HUES6 (cell line): ENCODE measurements at regions not wholly inside any gene's neighbourhood (a gene's known extent, or its start where the extent isn't known, plus 50 kb on each side); places are given as distances from the start of the nearest gene placed in this dataset.
A peak's percentile ranks its signal among the peaks of the same experiment; 100 is the strongest.
"Not testable (repeated sequence)": the region's sequence is repeated elsewhere in the genome, so short reads cannot be mapped to it uniquely, and the experiment has no call there.

Source experiments
- H3K27ac ChIP-seq: 2 replicates; pipeline ENCODE4 v1.7.0; 2013; ENCODE audit warnings: low read depth, mild to moderate bottlenecking, low read length, inconsistent platforms
- H3K27me3 ChIP-seq: 2 replicates; pipeline ENCODE4 v1.6.1; 2013; ENCODE audit warnings: low read length; ENCODE audit not compliant: control insufficient read depth, insufficient read depth
- H3K36me3 ChIP-seq: 2 replicates; pipeline ENCODE4 v1.6.1; 2013; ENCODE audit warnings: low read length; ENCODE audit not compliant: control insufficient read depth, insufficient read depth
- H3K4me1 ChIP-seq: 2 replicates; pipeline ENCODE4 v1.6.1; 2013; ENCODE audit warnings: low read length; ENCODE audit not compliant: control insufficient read depth, insufficient read depth
- H3K4me3 ChIP-seq: 2 replicates; pipeline ENCODE4 v1.5.1; 2013; ENCODE audit warnings: low read depth, low read length
- H3K9ac ChIP-seq: one replicate; pipeline ENCODE4 v1.6.1; 2013; ENCODE audit warnings: mild to moderate bottlenecking, low read length
- H3K9me3 ChIP-seq: 2 replicates; pipeline ENCODE4 v1.6.1; 2013; ENCODE audit warnings: low read depth, low read length; ENCODE audit not compliant: control insufficient read depth, insufficient read depth

DNA sequence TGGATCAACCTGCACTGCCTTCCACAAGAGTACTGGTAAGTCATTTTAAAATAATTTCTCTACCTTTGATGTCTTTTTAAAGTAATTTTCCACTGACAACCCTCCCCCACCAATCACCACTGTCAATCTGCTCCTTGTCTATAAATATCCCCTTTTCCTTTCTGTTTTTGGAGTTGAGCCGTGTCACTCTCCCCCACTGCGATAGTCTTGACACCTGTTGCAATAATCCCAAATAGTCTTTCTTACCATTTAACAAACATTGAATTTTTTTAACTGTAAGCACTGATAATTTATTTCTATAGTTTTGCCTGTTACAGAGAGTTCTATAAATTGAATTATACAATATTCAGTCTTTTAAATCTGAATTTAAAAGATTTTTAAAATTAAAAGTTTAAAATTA lies 420.9 kb downstream of the COL11A1 start:
- peaks cover 12% of the 10 kb centered on the region; the same call in 1 of the 2 replicates for H3K9me3 ChIP-seq
- no peak overlapping the region for H3K9ac ChIP-seq
- H3K36me3 ChIP-seq = no peaks in the 10 kb centered on the region
- no peak overlapping the region for H3K27ac ChIP-seq
- H3K27me3 ChIP-seq = no peaks in the 10 kb centered on the region
- H3K4me3 ChIP-seq = no peak overlapping the region
- H3K4me1 ChIP-seq = no peaks in the 10 kb centered on the region

DNA sequence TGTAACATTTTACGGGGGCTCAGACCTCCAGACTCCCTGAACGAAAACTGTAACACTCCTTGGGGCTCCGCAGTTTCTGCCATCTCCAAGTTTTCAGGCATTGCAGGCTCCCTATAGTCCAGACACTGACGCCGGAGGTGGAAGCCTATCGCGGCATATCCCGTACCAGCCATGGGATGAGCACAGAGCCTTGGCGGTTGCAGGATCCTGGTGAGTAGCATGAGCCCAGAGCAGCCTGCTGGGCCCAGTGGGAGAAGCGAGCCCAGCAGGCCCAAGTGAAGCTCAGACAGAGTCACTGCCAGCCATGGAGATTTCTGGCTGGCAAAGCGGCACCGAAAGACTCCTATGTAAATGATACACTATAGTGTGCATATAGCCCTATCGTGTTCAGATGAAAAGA lies 446.8 kb downstream of the COL11A1 start:
- Histone ChIP-seq H3K27me3 (no peaks in the 10 kb centered on the region), H3K9me3 (no peaks in the 10 kb centered on the region), H3K4me3 (no peak overlapping the region), H3K4me1 (no peaks in the 10 kb centered on the region), H3K9ac (no peak overlapping the region), H3K27ac (no peak overlapping the region), H3K36me3 (no peaks in the 10 kb centered on the region)

DNA sequence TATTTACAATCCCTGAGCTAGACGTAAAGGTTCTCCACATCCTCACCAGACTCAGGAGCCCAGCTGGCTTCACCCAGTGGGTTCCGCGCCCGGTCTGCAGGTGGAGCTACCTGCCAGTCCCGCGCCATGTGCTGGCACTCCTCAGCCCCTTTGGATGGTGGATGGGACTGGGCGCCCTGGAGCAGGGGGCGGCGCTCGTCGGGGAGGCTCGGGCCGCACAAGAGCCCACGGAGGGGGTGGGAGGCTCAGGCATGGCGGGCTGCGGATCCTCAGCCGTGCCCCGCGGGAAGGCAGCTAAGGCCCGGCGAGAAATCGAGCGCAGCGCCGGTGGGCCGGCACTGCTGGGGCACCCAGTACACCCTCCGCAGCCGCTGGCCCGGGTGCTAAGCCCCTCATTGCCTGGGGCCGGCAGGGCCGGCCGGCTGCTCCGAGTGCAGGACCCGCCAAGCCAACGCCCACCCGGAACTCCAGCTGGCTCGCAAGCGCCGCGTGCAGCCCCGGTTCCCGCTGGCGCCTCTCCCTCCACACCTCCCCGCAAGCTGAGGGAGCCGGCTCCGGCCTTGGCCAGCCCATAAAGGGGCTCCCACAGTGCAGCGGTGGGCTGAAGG lies 448.3 kb downstream of the COL11A1 start:
- not testable (repeated sequence) for H3K27me3 ChIP-seq, H3K36me3 ChIP-seq, H3K9me3 ChIP-seq, H3K9ac ChIP-seq, H3K4me1 ChIP-seq, H3K27ac ChIP-seq
- peak overlapping the region; percentile 26; the same call in 1 of the 2 replicates for H3K4me3 ChIP-seq

DNA sequence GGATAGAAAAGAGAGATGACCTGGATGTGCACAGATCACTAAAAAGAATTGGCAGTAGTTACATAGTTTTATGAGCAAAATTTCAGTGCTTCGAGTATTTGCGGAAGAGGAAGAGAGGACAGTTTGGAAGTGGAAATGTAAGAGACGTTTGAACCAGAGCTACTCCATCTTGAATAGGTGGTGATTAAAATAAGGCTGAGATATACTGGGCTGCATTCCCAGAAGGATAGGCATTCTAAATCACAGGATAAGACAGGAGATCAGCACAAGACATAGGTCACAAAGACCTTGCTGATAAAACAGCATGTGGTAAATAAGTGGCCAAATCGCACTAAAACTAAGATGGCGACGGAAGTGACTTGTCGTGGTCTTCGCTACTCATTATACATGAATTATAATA lies 453.3 kb downstream of the COL11A1 start:
- Histone ChIP-seq H3K4me3 (no peak overlapping the region), H3K27ac (no peak overlapping the region), H3K9me3 (no peaks in the 10 kb centered on the region), H3K36me3 (no peaks in the 10 kb centered on the region), H3K4me1 (no peaks in the 10 kb centered on the region), H3K27me3 (no peaks in the 10 kb centered on the region), H3K9ac (no peak overlapping the region)

DNA sequence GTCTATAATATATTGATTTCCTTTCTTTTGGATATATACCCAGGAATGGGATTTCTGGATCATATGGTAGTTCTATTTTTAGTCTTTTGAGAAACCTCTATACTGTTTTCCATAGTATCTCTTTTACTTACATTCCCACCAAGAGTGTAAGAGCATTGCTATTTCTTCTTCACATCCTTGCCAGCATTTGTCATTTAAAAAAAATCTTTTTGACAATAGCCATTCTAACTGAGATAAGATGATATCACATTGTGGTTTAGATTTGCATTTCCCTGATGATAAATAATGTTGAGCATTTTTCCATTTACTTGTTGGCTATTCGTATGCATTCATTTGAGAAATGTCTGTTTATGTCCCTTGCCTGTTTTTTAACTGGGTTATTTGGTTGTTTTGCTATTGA lies 467.4 kb downstream of the COL11A1 start:
- H3K27ac ChIP-seq = no peak overlapping the region
- no peak overlapping the region for H3K9ac ChIP-seq
- H3K4me3 ChIP-seq = no peak overlapping the region
- H3K27me3 ChIP-seq = no peaks in the 10 kb centered on the region
- H3K36me3 ChIP-seq = no peaks in the 10 kb centered on the region
- no peaks in the 10 kb centered on the region for H3K9me3 ChIP-seq
- no peaks in the 10 kb centered on the region for H3K4me1 ChIP-seq

DNA sequence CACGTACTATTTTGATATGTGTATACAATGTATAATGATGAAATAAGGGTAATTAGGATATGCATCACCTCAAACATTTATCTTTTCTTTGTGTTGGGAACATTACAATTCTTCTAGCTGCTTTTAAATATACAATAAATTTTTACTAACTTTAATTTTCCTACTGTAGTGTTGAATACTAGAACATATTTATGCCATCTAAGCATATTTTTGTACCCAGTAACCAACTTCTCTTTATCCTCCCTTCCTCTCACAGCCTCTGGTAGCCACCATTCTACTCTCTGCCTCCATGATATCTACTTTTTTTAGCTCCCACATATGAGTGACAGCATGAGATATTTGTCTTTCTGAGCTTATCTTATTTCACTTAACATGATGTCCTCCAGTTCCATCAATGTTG lies 468.0 kb downstream of the COL11A1 start:
- Histone ChIP-seq H3K9me3 (no peaks in the 10 kb centered on the region), H3K27me3 (no peaks in the 10 kb centered on the region), H3K27ac (no peak overlapping the region)

DNA sequence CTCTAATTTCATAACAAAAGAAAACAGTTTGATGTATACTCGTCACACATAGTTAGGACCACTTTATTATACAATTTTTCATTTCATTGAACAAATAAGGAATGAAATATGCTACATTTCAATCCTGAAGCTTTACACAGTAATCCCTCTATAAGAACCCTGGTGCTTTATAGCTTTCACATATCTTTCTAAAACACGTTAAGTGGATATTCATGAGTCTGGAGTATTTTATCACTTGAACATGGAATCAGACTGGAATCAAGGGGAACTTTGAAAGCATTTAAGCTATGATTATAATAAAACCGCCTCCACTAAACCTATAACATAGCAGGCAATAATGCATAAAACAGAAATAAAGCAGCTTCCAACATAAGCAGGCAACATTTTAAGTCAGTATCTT lies 476.6 kb downstream of the COL11A1 start:
- Histone ChIP-seq H3K27me3 (no peaks in the 10 kb centered on the region), H3K4me3 (no peak overlapping the region), H3K27ac (no peak overlapping the region), H3K9ac (no peak overlapping the region), H3K9me3 (no peaks in the 10 kb centered on the region), H3K4me1 (no peaks in the 10 kb centered on the region), H3K36me3 (no peaks in the 10 kb centered on the region)

More for the DNA sequence above, 468.0 kb downstream of the COL11A1 start:
- no peaks in the 10 kb centered on the region for H3K36me3 ChIP-seq
- no peaks in the 10 kb centered on the region for H3K4me1 ChIP-seq
- H3K4me3 ChIP-seq = no peak overlapping the region
- no peak overlapping the region for H3K9ac ChIP-seq

DNA sequence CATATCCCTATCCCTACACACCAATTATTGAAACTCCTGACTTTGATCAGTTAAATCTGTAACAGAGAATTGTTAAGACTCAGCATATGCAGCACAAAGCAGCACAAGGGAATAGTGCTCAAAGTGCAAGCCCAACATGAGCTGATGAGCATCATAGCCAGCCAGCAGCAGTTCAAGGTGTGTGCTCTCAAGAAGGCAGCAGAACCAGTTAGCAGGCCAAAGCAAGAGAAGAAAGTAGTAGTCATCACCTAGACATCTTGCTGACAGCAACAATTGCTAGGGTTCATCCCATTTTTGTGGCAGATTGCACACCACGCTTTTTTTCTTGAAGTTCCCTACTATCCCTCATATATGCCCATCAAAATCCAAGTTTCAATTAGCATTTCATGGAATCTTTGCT lies 478.3 kb downstream of the COL11A1 start:
- Histone ChIP-seq H3K4me3 (no peak overlapping the region), H3K27ac (no peak overlapping the region), H3K9me3 (no peaks in the 10 kb centered on the region), H3K9ac (no peak overlapping the region), H3K36me3 (no peaks in the 10 kb centered on the region), H3K27me3 (no peaks in the 10 kb centered on the region), H3K4me1 (no peaks in the 10 kb centered on the region)

DNA sequence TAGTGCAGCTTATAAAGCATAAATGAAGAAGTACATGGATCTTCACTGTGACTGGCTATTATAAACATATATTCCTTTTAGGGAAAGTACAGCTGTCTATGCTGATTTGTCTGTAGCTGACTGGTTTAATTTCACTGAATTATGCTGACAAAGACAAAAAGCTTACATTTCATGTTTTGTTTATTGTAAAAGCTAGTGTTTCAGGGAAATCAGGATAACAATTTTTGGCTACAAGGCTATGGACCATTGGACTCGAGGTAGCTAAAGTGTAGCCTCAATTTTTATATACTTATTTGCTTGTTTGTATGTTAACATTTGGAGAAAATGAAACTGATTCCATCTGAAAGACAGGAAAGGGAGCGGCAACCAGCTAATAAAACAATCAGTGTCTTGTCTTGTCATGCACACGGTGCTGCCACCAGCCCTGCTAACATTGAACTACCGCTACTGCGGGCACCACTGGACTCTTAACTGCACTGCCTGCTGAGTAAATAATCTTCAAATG lies 480.2 kb downstream of the COL11A1 start:
- no peaks in the 10 kb centered on the region for H3K27me3 ChIP-seq
- no peaks in the 10 kb centered on the region for H3K9me3 ChIP-seq
- no peak overlapping the region for H3K4me3 ChIP-seq
- H3K4me1 ChIP-seq = no peaks in the 10 kb centered on the region
- H3K36me3 ChIP-seq = no peaks in the 10 kb centered on the region
- H3K27ac ChIP-seq = no peak overlapping the region
- no peak overlapping the region for H3K9ac ChIP-seq

DNA sequence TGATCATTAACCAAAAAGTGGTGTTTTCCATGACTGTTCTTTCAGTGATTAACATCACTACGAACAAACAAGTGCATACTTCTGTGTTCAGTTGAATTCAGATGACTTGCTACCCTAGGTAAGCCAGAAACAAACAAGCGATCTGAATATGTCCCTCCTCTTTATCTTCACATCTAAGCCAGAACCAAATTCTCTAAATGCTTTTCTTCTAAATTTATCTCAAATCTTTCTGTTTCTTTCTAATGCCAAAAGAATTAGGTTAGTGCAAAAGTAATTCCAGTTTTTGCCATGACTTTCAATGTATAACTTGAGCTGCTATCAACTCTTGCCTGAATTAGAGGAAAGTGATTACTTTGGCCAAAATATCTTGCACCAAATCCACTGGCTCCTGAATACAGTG lies 481.2 kb downstream of the COL11A1 start:
- no peaks in the 10 kb centered on the region for H3K36me3 ChIP-seq
- H3K27ac ChIP-seq = no peak overlapping the region
- no peaks in the 10 kb centered on the region for H3K27me3 ChIP-seq
- no peaks in the 10 kb centered on the region for H3K4me1 ChIP-seq
- no peak overlapping the region for H3K9ac ChIP-seq
- no peak overlapping the region for H3K4me3 ChIP-seq
- H3K9me3 ChIP-seq = no peaks in the 10 kb centered on the region

DNA sequence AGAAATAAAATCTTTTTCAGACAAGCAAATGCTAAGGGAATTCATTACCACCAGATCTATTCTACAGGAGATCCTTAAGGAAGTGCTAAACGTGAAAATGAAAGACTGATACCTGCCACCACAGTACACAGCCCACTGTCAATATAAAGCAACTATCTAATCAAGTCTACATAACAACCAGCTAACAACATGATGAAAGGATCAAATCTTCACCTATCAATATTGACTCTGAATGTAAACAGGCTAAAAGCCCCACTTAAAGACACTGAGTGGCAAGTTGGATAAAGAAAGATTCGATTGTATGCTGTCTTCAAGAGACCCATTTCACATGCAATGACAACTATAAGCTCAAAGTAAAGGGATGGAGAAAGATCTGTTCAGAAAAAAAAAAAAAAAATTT lies 492.4 kb downstream of the COL11A1 start:
- H3K9me3 ChIP-seq = no peaks in the 10 kb centered on the region
- no peaks in the 10 kb centered on the region for H3K27me3 ChIP-seq
- no peaks in the 10 kb centered on the region for H3K4me1 ChIP-seq
- H3K9ac ChIP-seq = no peak overlapping the region
- H3K27ac ChIP-seq = no peak overlapping the region
- H3K36me3 ChIP-seq = no peaks in the 10 kb centered on the region
- no peak overlapping the region for H3K4me3 ChIP-seq

DNA sequence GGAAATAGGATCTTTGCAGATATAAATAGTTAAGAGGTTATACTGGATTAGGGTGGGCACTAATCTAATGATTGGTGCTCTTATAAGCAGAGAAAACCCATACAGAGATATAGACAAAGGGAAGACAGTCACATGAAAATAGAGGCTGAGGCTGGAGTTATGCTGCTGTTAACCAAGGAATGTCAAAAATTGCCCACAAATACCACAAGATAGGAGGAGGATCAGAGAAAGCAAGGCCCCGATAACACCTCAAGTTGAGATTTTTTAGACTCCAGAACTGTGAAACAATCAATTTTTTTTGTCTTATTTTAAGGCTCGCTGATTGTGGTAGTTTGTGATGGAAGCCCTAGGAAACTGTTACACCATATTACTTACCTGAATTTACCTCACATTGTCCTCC lies 513.2 kb downstream of the COL11A1 start:
- H3K4me3 ChIP-seq = no peak overlapping the region

More for the DNA sequence above, 513.2 kb downstream of the COL11A1 start:
- Histone ChIP-seq H3K9me3 (no peaks in the 10 kb centered on the region), H3K27ac (no peak overlapping the region), H3K36me3 (no peaks in the 10 kb centered on the region), H3K4me1 (no peaks in the 10 kb centered on the region), H3K27me3 (no peaks in the 10 kb centered on the region), H3K9ac (no peak overlapping the region)
